ENCODE measurements at regions not wholly inside any gene's neighbourhood (a gene's known extent, or its start where the extent isn't known, plus 50 kb on each side); places are given as distances from the start of the nearest gene placed in this dataset.

DNA sequence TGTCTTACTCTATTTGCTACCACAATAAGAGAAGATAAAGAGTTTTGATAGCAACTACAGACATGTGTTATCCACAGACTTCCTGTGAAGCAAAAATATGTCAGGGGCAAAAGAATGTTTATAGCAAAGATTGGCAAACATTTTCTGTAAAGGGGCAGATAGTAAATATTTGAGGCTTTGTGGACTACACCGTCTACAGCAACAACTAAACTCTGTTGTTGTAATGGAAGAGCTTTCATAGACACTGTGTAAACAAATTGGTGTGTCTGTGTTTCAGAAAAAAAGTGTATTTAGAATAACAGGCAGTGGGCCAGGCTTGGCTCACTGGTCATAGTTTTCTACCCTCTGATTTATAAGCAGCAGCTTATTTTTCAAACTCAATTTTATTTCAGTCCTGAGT lies 521.4 kb downstream of the ANKRD7 start:
- no peak for FAIRE-seq
- dilution Hi-C loops (cut with MboI; ENCODE audit: extremely low pct_ligation_motif_present, low sequenced_read_pairs), result no loop called here

DNA sequence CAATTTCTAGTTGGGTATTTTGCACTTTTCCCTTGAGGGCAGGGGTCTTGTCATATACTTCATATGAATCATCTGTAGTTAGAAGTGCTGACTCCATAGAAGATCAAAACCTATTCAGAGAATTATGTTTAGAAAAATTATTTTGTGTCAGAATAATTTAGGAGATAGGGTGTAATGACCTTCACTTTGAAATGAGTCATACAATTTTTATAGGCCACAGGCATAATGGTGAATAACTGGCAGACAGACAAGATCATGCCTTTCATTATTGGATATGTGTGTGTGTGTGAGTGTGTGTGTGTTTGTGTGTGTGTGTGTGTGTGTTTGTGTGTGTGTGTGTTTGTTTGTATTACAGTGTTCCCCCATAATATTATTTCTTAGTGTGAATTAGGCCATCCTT lies 523.0 kb downstream of the ANKRD7 start:
- H2AFZ ChIP-seq (ENCODE audit: control insufficient read depth, low read length), result no peak overlapping the region
- H3K4me3 ChIP-seq (ENCODE audit: control insufficient read depth in 2 of 3, extremely low read depth in 1 of 3, insufficient read depth in 2 of 3, low read depth in 1 of 3, low read length in 3 of 3), result no peak overlapping the region
- no peaks in the 10 kb centered on the region for H3K9me3 ChIP-seq (ENCODE audit: control insufficient read depth, low read depth, low read length)
- no peak for TF ChIP-seq EZH2 (IDR thresholded peaks at IDR 0.05; ENCODE audit: low read length)
- TF ChIP-seq, protein P1, sequence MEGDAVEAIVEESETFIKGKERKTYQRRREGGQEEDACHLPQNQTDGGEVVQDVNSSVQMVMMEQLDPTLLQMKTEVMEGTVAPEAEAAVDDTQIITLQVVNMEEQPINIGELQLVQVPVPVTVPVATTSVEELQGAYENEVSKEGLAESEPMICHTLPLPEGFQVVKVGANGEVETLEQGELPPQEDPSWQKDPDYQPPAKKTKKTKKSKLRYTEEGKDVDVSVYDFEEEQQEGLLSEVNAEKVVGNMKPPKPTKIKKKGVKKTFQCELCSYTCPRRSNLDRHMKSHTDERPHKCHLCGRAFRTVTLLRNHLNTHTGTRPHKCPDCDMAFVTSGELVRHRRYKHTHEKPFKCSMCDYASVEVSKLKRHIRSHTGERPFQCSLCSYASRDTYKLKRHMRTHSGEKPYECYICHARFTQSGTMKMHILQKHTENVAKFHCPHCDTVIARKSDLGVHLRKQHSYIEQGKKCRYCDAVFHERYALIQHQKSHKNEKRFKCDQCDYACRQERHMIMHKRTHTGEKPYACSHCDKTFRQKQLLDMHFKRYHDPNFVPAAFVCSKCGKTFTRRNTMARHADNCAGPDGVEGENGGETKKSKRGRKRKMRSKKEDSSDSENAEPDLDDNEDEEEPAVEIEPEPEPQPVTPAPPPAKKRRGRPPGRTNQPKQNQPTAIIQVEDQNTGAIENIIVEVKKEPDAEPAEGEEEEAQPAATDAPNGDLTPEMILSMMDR (optimal IDR thresholded peaks at IDR 0.05 in 1 of 3, IDR thresholded peaks at IDR 0.05 in 1 of 3, conservative IDR thresholded peaks at IDR 0.05 in 1 of 3; ENCODE audit: extremely low read depth in 1 of 3, insufficient read depth in 2 of 3, low read length in 3 of 3), result no peak
- H3K27ac ChIP-seq (ENCODE audit: control insufficient read depth, insufficient read depth, low read length), result no peak overlapping the region
- FAIRE-seq (no peak), DNase-seq (ENCODE audit: low read depth, low spot score) (no peak)
- no peak overlapping the region for H3K9ac ChIP-seq (ENCODE audit: control insufficient read depth, extremely low read depth, insufficient read depth, low read length)
- dilution Hi-C loops (cut with MboI; ENCODE audit: extremely low pct_ligation_motif_present, low sequenced_read_pairs), result no loop called here
- H3K4me2 ChIP-seq (ENCODE audit: control insufficient read depth, extremely low read depth, insufficient read depth, low read depth, low read length), result no peak overlapping the region
- H3K9me1 ChIP-seq (ENCODE audit: control insufficient read depth, extremely low read depth, insufficient read depth, low read length), result no peaks in the 10 kb centered on the region
- no peaks in the 10 kb centered on the region for H3K36me3 ChIP-seq (ENCODE audit: control insufficient read depth in 2 of 2, extremely low read depth in 1 of 2, insufficient read depth in 2 of 2, low read length in 2 of 2)
- no peaks in the 10 kb centered on the region for H4K20me1 ChIP-seq (ENCODE audit: control insufficient read depth, extremely low read depth, insufficient read depth, low read length)
- no peaks in the 10 kb centered on the region for H3K27me3 ChIP-seq (ENCODE audit: control insufficient read depth, extremely low read depth, insufficient read depth, low read length)
- H3K79me2 ChIP-seq (ENCODE audit: control insufficient read depth, insufficient read depth, low read length), result no peaks in the 10 kb centered on the region
- no peaks in the 10 kb centered on the region for H3K4me1 ChIP-seq (ENCODE audit: control insufficient read depth, extremely low read depth, insufficient read depth, low read length)

More for the DNA sequence above, 521.4 kb downstream of the ANKRD7 start:
- Histone ChIP-seq H3K9me1 (ENCODE audit: control insufficient read depth, extremely low read depth, insufficient read depth, low read length) (no peaks in the 10 kb centered on the region), H4K20me1 (ENCODE audit: control insufficient read depth, extremely low read depth, insufficient read depth, low read length) (no peaks in the 10 kb centered on the region), H3K9ac (ENCODE audit: control insufficient read depth, extremely low read depth, insufficient read depth, low read length) (no peak overlapping the region), H3K4me1 (ENCODE audit: control insufficient read depth, extremely low read depth, insufficient read depth, low read length) (no peaks in the 10 kb centered on the region), H3K4me3 (ENCODE audit: control insufficient read depth in 2 of 3, extremely low read depth in 1 of 3, insufficient read depth in 2 of 3, low read depth in 1 of 3, low read length in 3 of 3) (no peak overlapping the region), H3K36me3 (ENCODE audit: control insufficient read depth in 2 of 2, extremely low read depth in 1 of 2, insufficient read depth in 2 of 2, low read length in 2 of 2) (no peaks in the 10 kb centered on the region), H2AFZ (ENCODE audit: control insufficient read depth, low read length) (no peak overlapping the region), H3K79me2 (ENCODE audit: control insufficient read depth, insufficient read depth, low read length) (no peaks in the 10 kb centered on the region), H3K4me2 (ENCODE audit: control insufficient read depth, extremely low read depth, insufficient read depth, low read depth, low read length) (no peak overlapping the region), H3K27ac (ENCODE audit: control insufficient read depth, insufficient read depth, low read length) (no peak overlapping the region), H3K27me3 (ENCODE audit: control insufficient read depth, extremely low read depth, insufficient read depth, low read length) (no peaks in the 10 kb centered on the region), H3K9me3 (ENCODE audit: control insufficient read depth, low read depth, low read length) (no peaks in the 10 kb centered on the region)
- no peak for TF ChIP-seq EZH2 (IDR thresholded peaks at IDR 0.05; ENCODE audit: low read length)
- TF ChIP-seq, protein P1 (optimal IDR thresholded peaks at IDR 0.05 in 1 of 3, IDR thresholded peaks at IDR 0.05 in 1 of 3, conservative IDR thresholded peaks at IDR 0.05 in 1 of 3; ENCODE audit: extremely low read depth in 1 of 3, insufficient read depth in 2 of 3, low read length in 3 of 3), result no peak
- no peak for DNase-seq (ENCODE audit: low read depth, low spot score)

All from keratinocyte (primary cell).